RPMI7951 (cell line): ENCODE measurements at regions not wholly inside any gene's neighbourhood (a gene's known extent, or its start where the extent isn't known, plus 50 kb on each side); places are given as distances from the start of the nearest gene placed in this dataset.

Experiments used
- DNase-seq: peaks from one replicate; pipeline ENCODE4 v3.0.0-alpha.2; 2012; ENCODE audit warnings: low read depth

- DNase-seq, result no peak
Observed at GRCh38 chr9:23307731-23308513, 518.1 kb downstream of the ELAVL2 start.

- DNase-seq, result no peak
Observed at GRCh38 chr9:23309800-23310199, 516.2 kb downstream of the ELAVL2 start.

GRCh38 chr9:23314247-23314646 lies 511.8 kb downstream of the ELAVL2 start:
- no peak for DNase-seq

GRCh38 chr9:23319092-23319491 lies 506.9 kb downstream of the ELAVL2 start:
- no peak for DNase-seq

GRCh38 chr9:23321049-23321448 lies 505.0 kb downstream of the ELAVL2 start:
- no peak for DNase-seq

DNA sequence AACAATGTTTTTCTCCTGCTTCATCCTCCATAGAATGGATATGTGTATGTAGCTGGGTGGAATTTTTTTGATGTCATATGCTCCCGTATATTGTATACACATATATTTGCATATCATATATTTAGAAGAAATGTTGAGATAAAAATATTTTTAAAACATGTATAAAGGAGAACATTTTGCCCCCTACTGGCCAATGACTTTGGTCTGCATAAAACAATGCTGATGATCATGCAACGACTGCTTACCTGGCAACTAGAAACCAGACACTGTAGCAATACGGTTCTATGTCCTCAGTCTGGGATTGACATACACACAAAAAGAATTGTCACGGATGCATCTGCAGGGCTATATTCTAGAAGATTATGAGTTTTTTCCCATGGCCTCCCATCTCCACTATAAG lies 503.6 kb downstream of the ELAVL2 start:
- DNase-seq, result no peak

DNA sequence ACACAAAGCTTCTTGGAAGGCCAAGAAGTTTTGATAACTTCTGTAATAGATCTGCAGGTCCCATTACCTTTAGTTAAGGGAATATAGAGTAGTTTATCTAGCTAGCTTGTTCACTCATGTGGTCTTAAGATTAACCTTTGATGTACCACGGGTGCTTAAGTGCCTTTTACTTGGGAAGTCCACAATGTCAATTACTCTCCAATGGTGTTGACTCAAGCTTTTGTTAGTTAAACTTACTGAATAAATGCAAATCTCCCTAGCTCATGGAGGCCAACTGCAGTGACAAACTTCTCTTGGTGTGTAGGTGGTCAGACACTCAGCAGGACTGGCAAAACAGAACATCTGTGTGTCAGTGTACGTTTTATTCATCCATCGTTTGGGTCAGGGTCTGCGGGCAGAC lies 501.5 kb downstream of the ELAVL2 start:
- DNase-seq, result no peak

- no peak for DNase-seq
Observed at GRCh38 chr9:23326597-23326996, 499.4 kb downstream of the ELAVL2 start.

DNA sequence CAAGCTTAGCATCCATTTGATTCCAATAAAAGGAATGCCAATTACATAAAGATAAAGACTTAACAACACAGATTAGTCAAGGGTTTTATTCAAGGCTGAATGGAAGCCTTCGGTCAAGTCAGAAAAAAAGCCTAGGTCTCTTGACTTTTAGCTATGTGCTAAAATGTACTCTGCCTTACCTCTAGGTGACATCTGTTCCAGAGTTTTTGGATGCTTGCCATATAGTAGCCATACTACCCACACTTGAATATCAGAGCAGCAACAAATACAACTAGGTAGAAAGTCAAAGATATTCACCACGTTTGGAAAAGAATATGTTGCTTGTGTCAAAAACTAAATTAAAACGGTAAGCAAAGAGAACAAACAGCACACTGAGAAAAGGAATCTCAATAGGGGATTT lies 484.7 kb downstream of the ELAVL2 start:
- no peak for DNase-seq

DNA sequence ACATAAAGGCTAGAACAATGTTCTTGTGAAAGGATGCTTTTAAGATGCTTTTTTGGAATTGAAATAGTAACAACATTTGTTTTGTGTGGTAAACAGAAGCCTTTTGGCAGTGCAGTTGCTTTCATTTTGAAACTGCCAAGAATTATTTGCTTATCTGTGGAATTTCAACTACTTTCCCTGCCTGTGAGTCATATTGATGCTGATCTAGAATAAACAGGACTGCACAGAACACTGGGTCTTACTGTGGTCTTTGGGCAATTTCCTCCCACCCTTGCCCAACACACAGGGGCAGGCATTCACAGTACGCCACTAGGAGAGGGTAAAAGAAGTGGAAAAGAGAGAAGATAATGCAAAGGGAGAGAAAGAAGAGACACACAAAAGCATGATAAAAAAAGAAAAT lies 483.7 kb downstream of the ELAVL2 start:
- no peak for DNase-seq

DNA sequence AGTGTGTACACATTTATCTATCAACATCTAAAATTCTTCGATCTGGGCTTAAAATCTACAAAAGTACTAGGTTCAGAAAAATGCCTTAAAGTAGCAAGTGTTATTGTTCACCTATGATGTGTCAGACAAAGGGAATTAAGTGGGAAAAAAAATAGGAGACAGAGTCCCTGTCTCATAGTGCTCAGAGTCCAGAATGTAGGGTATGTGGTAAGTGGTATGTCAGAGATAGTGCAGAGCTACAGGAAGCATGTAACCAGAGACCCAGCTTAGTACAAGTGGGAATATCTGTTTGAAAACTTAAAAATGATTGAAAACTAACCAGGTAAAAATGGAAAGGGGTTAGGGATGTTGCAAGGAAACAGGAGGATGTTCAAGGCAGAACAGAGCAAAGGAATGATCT lies 482.8 kb downstream of the ELAVL2 start:
- no peak for DNase-seq

DNA sequence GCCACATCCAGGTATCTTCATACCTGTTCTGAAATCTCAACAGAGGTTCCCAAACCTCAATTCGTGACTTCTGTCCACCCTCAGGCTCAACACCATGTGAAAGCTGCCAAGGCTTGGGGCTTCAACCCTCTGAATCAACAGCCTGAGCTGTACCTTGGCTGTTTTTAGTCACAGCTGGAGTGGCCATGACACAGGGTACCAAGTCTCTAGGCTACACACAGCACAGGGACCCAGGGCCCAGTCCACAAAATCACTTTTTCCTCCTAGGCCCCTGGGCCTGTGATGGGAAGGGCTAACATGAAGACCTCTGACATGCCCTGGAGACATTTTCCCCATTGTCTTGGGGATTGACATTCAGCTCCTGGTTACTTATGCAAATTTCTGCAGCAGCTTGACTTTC lies 464.9 kb downstream of the ELAVL2 start:
- no peak for DNase-seq

GRCh38 chr9:23372703-23373102 lies 453.3 kb downstream of the ELAVL2 start:
- no peak for DNase-seq

DNA sequence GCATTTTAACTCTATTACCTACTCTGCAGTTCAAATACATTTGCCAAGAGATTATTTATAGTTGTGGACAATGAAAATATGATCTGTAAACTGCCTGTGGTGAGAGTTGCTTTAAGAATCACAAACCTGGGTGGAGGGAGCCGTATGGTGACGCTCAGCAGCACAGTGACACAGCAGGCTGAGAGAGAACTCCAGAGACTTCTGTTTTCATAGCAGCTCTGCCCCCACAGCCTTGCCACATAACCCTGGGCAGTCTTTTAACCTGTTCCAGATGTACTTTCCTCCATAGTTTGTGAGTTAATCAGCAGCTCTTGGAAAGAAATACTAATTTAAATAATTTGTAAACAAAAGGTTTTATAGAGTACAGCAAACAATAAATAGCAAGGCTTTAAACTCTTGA lies 450.5 kb downstream of the ELAVL2 start:
- no peak for DNase-seq

DNA sequence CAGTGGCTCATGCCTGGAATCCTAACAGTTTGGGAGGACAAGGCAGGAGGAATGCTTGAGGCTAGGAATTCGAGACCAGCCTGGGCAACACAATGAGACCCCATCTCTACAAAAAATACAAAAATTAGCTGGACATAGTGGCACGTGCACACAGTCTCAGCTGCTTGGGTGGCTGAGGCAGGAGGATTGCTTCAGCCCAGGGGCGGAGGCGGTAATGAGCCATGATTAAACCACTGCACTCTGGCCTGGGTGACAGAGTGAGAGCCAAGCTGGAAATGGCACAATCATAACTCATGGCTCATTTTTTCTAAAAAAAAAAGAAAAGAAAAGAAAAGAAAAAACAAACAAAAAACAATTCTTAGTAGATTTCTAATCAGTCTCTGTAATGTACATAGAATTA lies 446.2 kb downstream of the ELAVL2 start:
- no peak for DNase-seq

- no peak for DNase-seq
Observed at GRCh38 chr9:23380821-23381220, 445.2 kb downstream of the ELAVL2 start.

DNA sequence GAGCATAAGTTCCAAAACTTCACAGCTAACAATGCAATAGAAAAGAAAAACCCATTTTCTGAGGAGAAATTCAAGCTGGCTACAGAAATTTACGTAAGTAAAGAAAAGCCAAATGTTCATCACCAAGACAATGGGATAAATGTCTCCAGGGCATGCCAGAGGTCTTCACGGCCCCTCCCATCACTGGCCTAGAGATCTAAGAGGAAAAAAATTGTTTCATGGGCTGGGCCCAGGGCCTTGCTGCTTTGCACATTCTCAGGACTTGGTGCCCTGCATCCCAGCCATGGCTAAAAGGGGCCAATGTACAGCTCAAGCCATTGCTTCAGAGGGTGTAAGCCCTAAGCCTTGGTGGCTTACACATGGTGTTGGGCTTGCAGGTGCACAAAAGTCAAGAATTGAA lies 443.6 kb downstream of the ELAVL2 start:
- DNase-seq, result no peak

GRCh38 chr9:23394189-23394588 lies 431.9 kb downstream of the ELAVL2 start:
- no peak for DNase-seq

DNA sequence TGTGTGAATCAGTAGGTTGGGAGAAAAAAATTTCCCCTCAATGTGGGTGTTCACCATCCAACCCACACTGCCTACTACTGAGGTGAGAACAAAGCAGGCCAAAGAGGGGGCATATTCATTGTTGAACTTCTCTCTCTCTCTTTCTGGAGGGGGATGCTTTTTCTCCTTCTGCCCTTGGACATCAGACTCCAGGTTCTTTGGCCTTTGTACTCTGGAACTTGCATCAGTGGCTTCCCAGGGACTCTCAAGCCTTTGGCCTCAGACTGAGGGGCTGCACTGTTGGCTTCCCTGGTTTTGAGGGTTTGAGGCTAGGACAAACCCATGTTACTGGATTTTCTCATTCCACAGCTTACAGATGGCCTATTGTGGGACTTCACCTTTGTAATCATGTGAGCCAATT lies 417.2 kb downstream of the ELAVL2 start:
- no peak for DNase-seq

DNA sequence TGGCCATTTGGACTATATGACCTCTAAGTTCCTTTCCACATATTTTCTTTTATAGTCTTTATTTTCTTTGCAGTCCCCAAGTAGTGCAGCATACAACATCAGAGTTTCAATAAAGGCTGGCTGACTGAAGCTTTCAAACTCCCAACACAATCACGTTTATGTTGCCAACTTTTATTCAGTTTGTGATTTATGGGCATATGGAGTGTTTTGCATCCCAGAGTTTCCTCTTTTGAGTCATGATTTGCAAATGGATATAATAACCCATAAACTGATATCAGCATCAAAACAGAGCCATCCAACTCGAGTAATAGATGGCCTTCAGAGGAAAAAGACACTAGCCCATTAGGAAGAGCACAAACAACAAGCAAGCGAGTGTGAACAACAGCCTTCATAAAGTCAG lies 414.0 kb downstream of the ELAVL2 start:
- no peak for DNase-seq

GRCh38 chr9:23412458-23412857 lies 413.6 kb downstream of the ELAVL2 start:
- DNase-seq, result no peak

- DNase-seq, result no peak
Observed at GRCh38 chr9:23413541-23413940, 412.5 kb downstream of the ELAVL2 start.

GRCh38 chr9:23423999-23424398 lies 402.0 kb downstream of the ELAVL2 start:
- DNase-seq, result no peak

GRCh38 chr9:23426144-23426543 lies 399.9 kb downstream of the ELAVL2 start:
- no peak for DNase-seq
